NCI-H460 (cell line): ENCODE measurements at regions not wholly inside any gene's neighbourhood (a gene's known extent, or its start where the extent isn't known, plus 50 kb on each side); places are given as distances from the start of the nearest gene placed in this dataset.
"Not testable (repeated sequence)": the region's sequence is repeated elsewhere in the genome, so short reads cannot be mapped to it uniquely, and the experiment has no call there.

Source experiments
- DNase-seq: peaks from one replicate; pipeline ENCODE4 v3.0.0-alpha.2; 2016; ENCODE audit warnings: low read depth; ENCODE audit errors: extremely low read depth

DNA sequence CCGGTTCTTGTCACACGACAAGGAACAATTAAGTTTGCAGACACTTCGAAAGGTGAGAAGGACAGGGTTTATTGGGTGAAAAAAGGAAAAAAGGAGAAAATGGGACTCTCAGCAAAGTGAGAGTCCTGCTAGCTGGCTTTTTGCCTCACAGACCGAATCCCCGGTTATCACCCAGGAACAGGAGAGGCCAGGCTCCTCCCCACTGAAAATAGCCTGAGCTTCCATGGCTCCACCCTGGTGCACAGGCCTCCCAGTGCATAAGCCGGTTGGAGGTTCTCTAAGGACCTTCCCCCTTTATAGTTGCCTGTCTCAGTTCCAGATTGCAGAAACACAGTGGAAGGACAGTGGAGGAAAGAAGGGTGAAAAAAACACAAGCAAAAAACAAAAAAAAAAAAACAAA lies 571.7 kb downstream of the KCTD12 start:
- no peak for DNase-seq

DNA sequence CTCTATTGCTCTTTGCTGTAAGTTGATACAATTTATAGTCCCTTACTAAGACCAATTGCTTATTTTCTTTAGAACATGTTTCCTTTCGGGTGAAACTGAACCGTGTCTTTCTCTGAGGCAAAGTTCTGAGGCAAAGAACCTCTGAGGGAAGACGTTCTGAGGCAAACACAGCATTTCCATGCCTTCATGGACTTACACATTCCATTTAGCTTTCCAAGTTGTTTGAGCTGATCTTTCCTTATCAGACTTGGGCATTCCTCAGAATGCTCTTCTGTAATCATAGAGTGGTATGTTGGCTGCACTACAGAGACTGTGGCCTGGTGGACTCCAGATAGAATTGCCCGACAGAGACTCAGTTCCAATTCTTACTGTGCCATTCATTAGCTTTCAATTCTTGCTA lies 579.1 kb downstream of the KCTD12 start:
- DNase-seq = no peak

DNA sequence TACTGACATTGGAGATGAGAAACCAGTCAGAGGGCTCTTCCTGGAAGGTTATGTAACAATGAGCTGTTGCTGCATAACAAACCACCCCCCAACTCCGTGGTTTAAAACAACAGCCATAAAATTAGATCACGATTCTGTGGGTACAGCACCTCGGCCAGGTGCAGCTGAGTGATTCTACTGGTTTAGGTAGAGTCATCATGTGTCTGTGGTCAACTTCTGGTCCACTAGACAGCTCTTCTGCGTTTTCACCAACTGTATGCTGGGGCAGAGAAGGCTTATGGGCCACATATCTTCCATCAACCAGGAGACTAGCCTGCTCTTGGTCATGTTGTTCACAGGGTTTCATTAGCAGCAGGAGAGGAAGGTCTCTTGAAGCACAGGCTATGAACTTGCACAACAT lies 585.5 kb downstream of the KCTD12 start:
- no peak for DNase-seq

DNA sequence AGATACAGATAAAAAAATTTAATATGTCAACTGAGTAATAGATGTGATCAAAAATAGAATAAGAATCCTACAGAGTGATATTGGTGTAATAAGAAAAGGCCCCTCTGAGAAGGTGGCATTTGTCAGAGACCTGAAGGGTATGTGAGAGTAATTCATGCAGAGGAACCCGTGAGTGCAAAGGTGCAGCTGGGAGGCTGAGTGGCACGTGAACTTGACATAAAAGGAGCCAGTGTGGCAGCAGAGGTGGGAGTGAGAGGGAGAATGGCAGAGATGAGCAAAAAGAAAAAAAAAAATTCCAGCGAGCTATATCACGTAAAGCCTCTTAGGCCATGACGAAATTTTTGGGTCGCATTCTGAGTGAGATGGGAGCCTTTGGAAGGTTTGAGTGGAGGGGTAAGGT lies 588.9 kb downstream of the KCTD12 start:
- DNase-seq = no peak

DNA sequence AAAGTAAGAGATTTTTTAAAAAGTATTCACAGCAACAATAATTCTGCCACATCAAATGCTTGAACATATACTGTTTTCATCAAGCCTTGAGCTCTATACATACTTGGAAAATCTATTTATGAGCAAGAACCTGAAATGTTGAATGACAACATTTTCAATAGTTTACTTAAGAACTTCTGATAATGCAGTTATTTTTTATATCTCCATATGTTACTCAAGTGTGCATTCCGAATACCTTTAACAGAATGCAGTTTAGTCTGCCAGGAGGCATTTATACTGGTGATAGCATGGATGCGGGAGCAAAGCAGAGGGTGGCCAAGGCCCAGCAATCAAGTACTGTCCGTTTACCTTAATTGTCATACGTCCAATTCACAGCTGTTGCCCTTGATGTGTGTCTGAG lies 589.5 kb downstream of the KCTD12 start:
- DNase-seq = no peak

DNA sequence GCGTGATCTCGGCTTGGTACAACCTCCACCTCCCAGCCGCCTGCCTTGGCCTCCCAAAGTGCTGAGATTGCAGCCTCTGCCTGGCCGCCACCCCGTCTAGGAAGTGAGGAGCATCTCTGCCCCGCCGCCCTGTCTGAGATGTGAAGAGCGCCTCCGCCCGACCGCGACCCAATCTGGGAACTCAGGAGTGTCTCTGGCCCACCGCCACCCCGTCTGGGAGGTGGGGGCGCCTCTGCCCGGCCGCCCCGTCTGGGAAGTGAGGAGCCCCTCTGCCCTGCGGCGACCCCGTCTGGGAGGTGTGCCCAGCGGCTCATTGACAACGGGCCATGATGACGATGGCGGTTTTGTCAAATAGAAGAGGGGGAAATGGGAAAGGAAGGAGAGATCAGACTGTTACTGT lies 591.2 kb downstream of the KCTD12 start:
- not testable (repeated sequence) for DNase-seq

DNA sequence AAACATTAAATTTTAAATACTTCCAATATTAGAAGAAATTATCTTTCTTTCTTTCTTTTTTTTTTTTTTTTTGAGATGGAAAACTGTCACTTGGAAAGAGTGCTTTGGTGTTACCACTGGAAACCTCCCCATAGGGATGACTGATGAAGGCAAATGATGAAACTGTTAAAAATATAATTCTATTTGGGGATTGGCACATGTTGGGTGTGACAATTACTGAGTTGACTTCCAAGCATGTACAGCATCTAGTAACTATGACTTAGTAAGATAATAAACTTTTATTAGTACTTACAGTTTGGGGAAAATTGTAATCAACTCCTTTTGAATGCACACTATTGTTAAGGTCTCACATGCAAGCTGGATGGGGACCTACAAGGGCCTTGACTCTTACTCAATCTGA lies 592.5 kb downstream of the KCTD12 start:
- no peak for DNase-seq

DNA sequence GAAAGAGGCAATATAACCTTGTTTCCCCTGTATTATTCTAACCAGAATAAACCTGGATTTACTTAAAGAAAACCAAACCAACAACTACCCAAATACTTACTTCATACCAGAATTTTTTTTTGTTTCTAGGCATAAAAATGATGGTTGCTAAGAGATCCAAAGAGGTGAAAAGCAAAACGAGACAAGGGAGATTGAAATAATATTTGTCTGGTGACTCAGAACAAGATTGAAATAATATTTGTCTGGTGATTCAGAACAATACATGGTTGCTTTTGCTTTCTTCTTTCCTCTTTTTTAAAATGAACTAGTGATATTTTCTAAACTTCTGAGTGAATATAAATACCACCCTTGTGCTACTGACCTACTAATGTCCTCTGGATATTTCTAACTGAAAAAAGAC lies 592.9 kb downstream of the KCTD12 start:
- DNase-seq = no peak

DNA sequence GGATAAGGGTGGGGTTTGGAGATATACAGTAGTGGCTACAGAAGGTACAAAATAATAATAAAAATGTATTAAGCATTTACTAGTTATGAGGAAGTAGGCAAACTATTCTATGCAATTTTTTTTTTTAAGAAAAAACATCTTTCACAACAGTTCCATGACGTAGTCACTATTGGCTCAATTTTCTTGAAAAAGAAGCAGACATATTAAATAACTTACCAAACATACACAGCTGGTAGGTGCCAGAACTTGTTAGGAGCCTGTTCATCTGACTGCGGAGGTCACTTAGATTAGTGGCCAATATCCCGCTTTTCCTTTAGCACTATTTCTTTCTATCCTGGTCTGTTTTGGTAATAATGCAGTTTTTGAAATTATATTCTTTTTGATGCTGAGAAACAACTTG lies 593.5 kb downstream of the KCTD12 start:
- DNase-seq = no peak

DNA sequence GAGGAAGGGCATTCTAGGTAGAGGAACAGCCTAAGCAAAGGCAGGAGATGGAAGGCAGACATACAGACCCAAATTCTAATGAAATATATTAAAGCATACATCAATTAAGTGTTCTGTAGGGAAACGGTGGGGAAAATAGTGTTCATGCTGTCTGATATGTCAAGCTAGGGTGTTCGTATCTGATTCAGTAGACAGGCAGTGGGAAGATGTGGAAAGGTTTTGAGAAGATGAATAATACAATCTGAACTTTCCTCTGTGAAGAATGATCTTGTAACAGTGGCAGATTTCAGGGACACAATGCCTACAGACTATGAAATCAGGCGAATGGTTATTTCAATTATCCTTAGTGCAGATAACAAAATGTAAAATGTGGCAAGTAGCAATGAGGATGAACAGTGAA lies 594.2 kb downstream of the KCTD12 start:
- DNase-seq = no peak

DNA sequence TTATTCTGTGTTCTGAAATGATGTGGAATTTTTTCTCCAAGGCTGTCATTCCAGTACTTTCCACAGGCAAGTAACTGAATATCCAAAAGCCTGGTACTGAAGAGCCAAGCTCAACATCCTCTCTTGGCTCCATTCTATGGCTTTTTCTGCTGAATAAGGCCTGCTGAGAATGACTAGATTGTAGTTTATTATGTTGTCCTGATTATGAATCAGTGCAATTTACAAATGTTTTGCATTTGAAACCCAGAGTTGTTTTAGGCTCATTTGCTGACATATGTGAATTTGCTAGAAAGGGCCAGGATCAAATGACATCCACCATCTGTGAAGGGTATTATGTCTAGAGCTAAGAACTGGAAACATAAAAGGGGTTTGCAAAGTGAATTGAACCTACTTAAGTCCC lies 596.6 kb downstream of the KCTD12 start:
- DNase-seq = no peak

DNA sequence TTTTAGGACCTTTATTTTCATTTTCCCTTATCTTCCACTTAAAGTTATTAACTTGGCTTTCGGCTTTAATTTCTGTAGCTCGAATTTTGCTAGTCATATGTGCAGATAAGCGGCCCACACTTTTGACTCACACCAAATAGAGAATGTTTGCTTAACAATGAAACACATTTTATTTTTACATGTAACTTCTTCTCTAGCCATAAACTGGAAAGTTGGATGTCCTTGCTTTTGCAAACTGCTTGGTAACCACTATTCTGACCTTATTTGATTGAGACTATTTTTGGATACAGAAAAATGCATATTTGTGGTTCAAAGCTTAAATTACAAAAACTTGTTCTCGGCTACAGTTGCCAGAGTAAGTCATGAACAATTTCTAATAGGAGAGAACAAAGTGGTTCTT lies 600.0 kb downstream of the KCTD12 start:
- no peak for DNase-seq

DNA sequence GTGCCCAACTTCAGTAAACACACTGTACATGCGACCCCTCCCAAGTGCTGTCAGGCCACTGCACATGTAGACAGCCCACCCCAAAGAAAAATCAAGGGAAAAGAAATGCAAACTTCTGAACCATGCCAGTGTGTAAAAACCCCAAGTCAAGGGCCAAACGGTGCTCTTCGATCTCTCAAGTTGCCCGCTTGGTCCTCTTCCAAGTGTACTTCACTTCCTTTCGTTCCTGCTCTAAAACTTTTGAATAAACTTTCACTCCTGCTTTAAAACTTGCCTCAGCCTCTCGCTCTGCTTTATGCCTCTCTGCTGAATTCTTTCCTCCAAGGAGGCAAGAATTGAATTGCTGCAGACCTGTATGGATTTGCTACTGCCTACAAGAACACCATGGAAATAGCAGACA lies 600.7 kb downstream of the KCTD12 start:
- no peak for DNase-seq

DNA sequence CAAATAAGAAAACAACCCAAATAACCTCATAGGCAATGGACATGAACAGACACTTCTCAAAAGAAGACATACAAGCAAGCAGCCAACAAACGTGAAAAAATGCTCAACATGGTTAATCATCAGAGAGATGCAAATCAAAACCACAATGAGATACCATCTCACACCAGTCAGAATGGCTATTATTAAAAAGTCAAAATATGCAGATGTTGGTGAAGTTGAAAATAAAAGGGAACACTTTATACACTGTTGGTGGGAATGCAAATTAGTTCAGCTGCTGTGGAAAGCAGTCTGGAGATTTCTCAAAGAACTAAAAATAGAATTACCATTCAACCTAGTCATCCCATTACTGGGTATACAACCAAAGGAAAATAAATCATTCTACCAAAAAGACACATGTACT lies 606.4 kb downstream of the KCTD12 start:
- not testable (repeated sequence) for DNase-seq

DNA sequence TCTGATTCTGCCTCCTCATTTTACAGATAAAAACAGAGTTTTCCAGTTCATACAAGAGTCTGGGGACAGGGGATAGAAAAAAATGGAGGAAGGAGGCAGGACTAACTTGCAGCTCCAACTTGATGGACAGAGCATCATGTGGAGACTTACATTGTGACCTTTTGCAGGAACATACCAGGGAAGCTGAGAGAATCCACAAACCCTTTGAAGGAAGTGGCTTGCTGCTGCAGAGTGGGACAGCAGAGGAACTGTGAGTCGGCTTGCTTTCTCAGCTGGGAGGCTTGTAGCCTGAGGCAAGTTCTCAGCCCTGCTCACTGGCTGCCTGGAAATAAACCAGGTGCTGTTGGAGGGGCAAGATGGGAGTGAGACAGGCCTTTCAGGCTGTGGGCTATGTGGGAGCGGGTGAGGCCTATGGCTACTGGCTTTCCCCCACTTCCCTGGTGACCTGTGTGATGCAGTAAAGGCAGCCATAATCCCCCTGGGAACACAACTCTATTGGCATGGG lies 614.4 kb downstream of the KCTD12 start:
- no peak for DNase-seq

DNA sequence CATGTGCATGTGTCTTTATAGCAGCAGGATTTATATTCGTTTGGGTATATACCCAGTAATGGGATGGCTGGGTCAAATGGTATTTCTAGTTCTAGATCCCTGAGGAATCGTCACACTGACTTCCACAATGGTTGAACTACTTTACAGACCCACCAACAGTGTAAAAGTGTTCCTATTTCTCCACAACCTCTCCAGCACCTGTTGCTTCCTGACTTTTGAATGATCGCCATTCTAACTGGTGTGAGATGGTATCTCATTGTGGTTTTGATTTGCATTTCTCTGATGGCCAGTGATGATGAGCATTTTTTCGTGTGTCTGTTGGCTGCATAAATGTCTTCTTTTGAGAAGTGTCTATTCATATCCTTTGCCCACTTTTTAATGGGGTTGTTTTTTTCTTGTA lies 617.9 kb downstream of the KCTD12 start:
- DNase-seq = not testable (repeated sequence)

DNA sequence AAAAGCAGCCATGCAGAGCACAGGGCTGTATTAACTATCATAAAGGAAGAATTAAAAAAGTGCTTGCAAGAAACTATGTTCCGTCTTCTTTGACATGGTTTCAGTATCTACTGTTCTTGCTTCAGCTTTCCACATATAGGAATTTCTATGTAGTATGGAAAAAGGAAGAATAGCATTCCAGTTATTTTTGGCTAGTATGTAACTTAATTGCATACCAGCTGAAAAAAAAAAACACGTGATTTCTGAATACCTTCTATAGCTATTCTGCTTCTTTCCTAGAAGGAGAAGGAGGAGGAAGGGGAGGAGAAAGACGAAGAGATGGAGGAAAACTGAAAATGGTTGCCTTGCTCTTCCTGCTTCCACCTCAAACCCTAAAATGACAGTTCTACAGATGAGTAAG lies 619.0 kb downstream of the KCTD12 start:
- no peak for DNase-seq

DNA sequence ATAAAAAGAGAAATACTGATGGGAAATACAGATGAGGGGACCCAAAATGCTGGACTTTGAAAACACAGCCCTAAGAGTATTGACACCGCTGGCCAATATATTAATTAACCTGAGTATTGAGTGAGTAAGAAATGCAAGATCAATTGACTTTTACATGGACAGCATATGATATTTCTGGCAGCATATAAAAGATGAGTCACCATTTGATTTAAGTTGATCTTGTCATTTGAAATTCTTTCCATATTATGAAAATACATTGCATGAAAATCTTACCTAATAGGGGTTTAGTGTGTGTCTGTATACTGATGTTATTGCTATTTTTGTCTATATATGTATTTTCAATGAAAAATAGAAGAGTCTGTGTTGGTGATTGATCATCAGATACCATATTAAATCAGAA lies 619.6 kb downstream of the KCTD12 start:
- DNase-seq = no peak

DNA sequence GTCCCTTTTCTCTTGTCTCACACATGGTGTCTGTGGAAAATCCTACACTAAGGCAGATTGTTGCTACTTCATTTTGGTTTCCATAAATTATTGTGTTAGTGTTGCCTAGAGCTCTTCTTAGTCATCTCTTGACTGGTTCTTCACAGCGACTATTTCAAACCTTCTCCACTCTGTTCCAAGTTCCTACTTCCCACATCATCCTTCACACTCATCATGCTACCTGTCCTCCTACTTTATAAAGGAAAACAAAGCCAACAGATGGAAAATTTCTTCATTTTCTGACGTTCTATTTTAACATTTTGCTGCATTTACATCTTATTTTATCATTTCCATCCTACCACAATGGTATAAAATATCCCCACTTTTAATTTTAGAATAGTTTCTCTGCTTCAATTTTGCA lies 614.1 kb downstream of the LMO7 start:
- no peak for DNase-seq

DNA sequence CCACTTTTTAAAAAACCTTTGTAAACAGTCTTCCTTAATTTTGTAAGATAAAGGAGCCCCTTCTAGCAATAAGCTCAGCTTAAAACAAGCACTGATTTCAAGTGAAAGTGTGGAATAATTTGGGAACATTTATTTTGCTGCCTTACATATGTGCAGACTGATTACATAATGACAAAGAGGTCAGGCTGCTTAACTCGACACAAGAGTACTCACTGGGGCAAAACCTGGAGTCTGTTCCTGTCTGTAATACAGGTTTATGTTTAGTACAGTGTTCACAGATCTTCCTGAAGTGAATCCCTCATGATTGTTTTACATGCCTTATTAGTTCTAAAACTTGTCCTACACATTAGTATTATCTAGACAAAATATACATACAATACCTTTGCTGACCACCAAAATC lies 609.8 kb downstream of the LMO7 start:
- no peak for DNase-seq

DNA sequence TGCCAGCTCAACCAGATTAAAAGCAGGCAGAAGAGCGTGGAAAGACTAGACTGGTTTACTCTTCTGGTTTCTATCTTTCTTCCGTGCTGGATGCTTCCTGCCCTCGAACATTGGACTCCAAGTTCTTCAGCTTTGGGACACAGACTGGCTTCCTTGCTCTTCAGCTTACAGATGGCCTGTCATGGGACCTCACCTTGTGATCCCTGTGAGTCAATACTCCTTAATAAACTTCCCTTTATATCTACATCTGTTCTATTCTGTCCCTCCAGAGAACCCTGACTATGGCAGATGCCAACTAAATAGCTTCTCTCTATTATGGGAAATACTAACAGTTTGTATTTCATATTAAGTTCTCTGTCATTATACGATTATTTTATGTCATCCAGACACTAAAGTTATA lies 609.1 kb downstream of the LMO7 start:
- no peak for DNase-seq

DNA sequence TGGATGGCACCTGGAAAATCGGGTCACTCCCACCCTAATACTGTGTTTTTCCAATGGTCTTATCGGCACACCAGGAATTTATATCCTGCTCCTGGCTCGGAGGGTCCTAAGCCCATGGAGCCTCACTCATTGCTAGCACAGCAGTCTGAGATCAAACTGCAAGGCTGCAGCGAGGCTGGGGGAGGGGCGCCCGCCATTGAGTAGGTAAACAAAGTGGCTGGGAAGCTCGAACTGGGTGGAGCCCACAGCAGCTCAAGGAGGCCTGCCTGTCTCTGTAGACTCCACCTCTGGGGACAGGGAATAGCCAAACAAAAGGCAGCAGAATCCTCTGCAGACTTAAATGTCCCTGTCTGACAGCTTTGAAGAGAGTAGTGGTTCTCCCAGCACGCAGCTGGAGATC lies 607.0 kb downstream of the LMO7 start:
- not testable (repeated sequence) for DNase-seq

DNA sequence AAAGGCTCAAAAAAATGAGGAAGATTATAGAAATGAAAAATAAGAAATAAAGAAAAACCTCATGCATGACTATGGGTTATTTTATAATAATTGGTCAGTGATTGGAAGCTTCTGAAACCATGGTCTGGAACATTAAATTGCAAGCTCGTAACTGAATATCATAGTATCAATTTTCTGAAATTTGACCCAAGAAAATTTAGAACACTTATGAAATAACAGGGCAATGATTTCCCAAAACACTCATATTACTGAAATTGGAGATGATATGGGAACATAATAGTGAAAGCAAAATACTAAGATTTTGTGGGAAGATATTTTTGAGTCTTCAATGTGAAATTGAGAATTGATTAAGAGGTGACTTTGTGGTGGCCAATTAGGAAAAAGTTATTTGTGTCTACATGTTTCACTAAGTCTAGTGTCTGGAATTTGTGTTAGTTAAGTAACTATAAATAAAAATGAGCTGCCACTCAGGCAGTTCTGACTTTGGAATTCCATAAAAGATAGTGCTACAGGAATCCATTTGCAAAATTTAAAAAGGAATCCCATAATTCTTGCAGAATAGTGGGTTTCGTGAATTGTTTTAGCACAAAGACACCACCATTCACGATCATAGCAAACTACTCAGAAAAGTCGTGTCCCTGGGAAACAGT lies 603.0 kb downstream of the LMO7 start:
- no peak for DNase-seq
